HG02571 (cell line): ENCODE measurements at regions not wholly inside any gene's neighbourhood (a gene's known extent, or its start where the extent isn't known, plus 50 kb on each side); places are given as distances from the start of the nearest gene placed in this dataset.
"Not testable (repeated sequence)": the region's sequence is repeated elsewhere in the genome, so short reads cannot be mapped to it uniquely, and the experiment has no call there.

Source experiments
- ATAC-seq: cut with Tn5 transposase; IDR thresholded peaks from one replicate; pipeline ENCODE4 v1.9.1; 2021; ENCODE audit warnings: mild to moderate bottlenecking, moderate library complexity; ENCODE audit not compliant: unreplicated experiment

DNA sequence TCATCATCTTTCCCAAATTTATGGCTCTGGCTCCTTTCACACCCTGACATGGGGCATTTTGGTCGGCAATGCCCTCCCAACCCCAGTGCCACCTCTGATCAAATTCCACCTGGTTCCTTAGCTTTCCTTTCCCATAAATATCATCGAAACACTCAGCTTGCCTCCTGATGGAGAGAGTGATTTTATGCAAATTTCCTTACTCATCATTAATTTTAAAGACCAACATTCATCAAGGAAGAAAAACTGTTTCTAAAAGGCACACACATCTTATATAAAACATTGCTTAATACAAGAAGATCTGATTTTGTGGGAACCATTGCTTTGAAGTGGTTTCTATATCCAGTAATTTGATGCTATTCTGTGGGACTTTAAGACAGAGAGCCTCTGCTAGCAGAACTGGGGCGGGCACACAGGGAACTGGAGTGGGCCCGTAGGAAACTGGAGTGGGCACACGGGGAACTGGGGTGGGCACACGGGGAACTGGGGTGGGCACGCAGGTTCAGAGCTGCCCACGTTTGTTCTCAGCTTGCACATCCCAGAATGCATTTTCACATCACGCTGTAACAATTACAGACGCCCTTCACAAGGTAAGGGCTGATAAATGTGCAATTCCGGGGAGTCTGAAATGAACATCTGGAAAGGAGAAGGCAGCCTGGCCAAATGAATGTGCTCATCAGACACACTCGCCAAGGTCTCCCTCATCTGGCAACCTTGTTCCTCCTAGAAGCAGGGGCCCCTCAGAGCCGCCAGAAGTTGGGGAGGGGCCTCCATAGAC is 174.2 kb downstream of the RTP5 start:
- ATAC-seq: no peak

DNA sequence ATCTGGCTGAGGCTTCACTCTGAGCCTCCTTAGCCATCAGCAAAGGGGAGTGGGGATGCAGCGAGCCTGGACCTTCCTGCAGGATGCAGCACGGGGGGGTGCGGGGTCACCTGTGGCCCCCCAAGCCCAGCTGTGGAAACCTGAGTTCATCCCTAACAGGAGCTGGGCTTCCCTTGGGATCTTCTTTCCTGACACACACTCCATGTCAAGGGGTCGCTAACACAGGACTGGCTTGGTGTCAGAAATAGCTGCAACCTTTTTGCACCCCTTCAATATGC is 174.7 kb downstream of the RTP5 start:
- no peak for ATAC-seq

DNA sequence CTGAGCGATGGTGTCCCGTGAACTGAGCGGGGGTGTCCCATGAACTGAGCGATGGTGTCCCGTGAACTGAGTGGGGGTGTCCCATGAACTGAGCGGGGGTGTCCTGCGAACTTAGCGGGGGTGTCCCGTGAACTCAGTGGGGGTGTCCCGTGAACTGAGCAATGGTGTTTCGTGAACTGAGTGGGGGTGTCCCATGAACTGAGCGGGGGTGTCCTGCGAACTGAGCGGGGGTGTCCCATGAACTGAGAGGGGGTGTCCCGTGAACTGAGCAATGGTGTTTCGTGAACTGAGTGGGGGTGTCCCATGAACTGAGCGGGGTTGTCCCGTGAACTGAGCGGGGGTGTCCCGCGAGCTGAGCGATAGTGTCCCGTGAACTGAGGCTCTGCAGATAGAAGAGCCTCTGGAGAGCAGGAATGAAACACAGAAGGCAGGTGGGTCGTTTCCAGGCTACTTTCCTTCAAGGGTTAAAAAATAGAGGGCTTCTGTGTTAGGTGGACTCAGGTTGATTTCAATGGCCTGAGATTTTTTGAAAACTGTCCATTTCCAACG is 176.1 kb downstream of the RTP5 start:
- ATAC-seq: not testable (repeated sequence)

DNA sequence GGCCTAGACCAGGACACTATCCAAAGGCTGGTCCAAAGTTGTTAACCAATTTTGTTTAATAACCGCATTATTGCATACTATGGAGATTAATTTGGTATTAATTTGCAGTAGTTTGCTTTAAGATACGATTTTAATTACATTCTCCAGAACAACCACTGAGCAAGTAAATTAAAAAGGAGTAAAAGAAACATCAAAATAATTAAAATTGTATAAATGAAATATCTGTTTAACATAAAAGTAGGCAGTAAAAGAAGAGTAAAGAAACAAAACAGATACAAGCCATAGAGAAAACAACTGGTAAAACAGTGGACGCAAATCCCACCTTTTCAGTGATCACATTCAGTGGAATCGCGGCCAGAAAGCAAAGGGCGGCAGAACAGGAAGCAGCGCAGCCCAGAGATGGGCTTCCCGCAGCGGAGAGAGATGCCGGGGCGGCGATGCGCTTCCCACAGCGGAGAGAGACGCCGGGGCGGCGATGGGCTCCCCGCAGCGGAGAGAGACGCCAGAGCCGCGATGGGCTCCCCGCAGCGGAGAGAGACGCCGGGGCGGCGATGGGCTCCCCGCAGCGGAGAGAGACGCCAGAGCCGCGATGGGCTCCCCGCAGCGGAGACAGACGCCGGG is 176.8 kb downstream of the RTP5 start:
- no peak for ATAC-seq

DNA sequence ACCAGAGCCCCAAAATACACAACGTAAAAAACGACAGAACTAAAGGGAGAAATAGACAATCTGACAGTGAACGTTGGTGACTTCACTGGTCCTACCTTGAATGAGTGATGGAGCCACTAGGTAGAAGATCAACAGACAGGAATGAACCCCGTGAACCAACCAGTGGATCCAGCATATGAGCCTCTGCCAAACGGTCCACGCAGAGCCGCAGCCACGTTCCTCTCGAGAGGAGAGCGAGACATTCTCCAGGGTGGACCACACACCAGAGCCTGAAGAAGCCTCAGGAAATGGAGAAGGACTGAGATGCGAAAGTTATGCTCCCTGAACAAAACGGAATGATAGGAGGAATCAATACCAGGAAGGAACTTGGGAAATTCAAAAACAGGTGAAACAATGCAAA is 178.4 kb downstream of the RTP5 start:
- ATAC-seq: no peak

DNA sequence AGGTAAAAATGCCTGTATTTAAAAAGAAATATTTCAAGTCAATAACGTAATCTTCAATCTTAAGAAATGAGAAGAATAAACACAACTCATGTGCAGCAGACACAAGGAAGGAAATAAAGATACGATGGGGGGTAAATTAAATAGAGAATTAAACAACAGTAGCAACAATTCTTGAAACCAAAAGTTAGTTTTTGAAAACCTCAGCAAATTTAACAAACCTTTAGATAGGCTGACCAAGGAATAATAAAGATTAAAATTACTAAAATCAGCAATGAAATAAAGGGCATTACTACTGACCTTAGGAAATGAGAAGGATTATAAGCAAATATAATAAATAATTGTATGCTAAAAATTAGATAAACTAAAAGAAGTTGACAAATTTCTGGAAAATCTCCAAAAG is 178.9 kb downstream of the RTP5 start:
- no peak for ATAC-seq

DNA sequence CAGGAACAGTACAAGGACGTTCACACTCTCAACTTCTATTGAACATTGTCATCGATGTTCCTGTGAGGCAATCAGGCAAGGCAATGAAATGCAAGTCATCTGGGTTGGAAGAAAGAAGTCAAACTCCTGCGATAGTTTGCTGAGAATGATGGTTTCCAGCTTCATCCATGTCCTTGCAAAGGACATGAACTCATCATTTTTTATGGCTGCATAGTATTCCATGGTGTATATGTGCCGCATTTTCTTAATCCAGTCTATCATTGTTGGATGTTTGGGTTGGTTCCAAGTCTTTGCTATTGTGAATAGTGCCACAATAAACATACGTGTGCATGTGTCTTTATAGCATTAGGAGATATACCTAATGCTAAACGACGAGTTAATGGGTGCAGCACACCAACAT is 180.0 kb downstream of the RTP5 start:
- ATAC-seq: not testable (repeated sequence)

DNA sequence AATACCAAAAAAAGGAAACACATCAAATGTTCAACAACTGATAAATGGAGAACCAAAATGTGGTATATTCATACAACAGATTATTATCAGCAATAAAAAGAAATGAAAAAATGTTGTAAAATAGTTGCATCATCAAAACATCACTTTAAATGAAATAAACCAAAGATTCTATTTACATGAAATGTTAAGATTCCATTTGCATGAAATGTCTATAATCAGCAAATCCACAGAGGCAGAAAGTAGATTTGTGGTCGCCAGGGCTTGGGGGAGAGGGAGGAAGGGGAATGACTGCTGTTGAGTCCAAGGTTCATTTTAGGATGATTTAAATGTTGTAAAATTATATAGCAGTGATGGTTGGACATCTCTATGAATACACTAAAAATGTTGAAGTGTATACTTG is 181.9 kb downstream of the RTP5 start:
- no peak for ATAC-seq

DNA sequence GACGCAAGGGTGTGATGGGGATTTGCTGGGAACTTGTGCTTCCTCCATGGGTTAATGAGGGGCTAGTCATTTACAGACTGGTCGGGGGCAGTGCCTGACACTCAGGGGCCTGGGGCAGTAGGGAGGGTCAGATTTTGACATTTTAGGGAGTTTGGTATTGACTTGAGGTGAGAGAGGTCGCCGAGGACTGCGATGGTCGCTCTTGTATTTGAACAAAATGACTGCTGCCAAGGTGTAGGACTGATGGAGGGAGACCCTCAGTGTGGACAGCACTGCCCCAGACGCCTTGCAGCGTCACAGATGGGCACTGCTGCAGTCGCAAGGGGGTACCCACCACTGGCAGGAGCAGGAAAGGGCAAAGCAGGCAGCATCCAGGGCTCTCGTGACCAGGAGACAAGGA is 182.9 kb downstream of the RTP5 start:
- ATAC-seq: no peak

DNA sequence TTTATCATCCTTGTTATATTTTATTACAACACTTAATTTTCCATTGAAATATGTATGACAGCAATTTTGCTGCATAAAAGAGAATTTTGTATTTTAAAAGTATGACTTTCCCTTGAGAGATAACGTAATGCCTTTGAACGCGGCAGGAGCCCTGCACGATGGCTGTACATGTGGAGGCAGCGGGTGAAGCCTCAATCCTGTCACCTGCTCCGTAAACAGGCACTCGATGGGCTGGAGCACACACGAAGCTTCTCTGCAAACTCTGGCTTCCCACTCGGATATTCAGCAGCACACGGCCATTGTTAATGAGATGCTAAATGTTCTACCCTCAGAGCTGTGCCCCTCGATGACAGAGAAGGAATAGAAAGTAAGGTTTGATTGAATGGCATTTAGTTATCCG is 184.4 kb downstream of the RTP5 start:
- no peak for ATAC-seq

DNA sequence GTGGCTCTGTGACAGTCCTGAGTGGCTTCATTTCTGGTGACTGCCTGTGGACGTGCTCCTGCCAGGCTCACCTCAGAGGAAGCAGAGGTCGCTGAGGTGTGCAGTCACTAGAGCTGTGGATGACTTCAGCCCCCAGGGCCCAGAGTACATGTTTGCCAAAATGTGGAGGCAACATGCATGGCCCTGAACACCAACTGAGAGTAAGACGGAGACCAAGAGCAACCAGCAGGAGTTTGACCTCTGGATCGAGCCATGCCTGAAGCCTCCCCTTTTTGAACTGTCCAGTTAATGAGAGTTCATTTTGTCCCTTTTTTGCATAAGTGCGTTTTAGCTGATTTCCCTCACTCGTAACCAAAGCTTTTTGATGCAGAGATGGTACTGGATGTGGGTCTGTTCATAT is 184.9 kb downstream of the RTP5 start:
- ATAC-seq: no peak

DNA sequence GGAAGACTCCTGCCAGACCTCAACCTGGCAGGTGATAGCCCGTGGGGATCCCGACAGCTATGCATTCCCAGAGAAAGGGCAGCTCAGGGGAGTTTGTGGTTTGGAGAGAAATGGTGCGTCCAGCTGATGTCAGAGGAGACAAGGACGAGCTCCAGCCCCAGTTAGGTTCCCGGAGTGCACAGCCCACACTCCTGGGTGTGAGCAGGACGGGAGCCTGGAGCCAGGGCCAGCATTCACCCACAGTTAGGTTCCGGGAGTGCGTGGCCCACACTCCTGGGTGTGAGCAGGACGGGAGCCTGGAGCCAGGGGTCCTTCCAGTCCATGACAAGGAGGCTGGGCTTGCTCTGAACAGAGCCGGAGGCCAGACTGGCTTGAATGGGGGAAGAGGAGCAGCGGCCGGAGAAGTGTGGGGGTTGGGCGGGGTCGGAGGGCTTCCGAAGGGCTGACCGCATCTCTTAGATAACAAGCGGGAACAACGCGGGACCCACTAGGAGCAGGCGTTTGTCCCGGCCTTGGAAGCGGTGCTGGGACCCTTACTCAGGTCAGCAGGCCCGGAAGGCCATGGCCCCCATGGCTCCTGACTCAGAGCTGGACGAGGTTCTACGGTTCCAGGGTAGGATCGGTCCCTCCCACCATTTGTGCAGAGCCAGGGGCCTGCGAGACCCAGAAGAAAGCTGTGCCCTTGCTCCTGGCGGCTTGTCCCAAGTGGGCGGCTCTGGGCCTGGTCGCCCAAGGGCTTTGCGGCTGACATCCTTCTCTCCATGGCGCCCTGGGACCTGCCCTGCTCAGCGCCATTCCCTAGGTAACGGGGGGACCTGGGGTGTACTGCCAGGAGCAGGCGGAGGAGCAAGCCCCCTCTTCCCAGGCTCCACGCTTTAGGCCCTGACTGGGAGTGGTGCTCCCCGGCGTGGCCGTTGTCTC is 185.6 kb downstream of the RTP5 start:
- ATAC-seq: no peak

DNA sequence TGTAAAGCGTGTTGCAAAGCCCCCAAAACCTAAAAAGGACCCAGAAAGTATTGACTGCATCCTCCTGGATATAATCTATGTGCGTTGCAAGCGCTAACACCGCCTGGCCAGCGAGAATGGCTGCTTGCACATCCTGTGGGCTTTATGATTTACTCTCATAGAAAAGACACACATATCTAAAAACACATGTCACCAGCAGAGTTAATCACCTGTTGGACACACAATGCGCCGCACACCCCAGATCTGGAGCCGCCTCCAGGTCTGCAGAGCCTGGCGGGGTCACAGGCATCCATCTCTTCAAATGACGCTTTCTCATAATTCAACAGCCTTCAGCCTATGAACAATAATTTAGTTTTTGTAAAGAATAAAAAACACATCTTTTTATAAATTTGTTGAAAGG is 186.5 kb downstream of the RTP5 start:
- ATAC-seq: no peak

DNA sequence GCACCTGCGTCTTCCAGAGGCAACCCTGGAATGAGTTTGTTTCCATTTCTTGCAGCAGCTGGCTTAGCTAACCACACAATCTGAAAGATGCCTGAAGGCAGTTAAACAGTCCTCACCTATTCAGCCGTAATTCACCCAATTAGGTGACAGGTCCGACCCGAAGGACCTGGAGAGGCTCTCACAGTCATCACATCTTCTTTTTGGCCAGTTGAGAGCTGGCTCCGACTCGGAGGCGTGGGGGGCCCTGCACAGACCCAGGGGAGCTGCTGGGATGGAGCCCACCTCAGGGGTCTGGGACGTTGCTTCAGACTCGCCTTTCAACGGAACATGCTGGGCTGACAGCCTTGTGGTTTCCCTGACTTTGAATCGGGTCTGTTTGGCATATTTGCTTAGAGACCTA is 187.3 kb downstream of the RTP5 start:
- no peak for ATAC-seq

DNA sequence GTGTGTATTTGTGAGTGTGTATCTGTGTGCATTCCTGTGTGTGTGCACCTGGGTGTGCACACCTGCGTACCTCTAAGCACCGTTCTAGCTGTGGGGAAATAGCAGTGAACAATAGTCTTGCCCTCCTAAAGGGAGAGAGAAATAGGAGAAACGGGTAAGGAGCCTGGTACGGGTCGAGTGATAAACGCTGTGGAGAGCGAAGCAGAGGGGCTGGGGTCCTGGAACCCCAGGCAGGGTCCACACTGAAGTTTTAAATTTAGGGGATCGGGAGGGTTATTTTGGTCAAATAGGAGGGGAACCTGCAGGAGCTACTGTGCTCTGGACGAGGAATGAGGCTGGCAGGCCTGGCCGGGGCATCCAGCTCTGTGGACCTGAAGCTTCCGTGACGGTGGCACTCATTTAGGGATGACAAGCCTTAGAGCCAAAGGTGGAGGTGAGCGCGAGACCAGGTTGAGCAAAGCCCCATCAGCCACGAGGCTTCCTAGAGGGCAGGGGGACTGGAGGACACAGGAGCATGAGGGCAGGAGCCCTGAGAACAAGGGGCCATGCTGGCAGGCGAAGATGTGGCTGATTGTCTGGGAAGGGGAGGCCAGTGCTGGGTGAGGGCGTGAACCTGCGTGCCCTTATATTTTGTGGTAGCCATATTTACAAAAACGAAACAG is 188.0 kb downstream of the RTP5 start:
- ATAC-seq: no peak

DNA sequence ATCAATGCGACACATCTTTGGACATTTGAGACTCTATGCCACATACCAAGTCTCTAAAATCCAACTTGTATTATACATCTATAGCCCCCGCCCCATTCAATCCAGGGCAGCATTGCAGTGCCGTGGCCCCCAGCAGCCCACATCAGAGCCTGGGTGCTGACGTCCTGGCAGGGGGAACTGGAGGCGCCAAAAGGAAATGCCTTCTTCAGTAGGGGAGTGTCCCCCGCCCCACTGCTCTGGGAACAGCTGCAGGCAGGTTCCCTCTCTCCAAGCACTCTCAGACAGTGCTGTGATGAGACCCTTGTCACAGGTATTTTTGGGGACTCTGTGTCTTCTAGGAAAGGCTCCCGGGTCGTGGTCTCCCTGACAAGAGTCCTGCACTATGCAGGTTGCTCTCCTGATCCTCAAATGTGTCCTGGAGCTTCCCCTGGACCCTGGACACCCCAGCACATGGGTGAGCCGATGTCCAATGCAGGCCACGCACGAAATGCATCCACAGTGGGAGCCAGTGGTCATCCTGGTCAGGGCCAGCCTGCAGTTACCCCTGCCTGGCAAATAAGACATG is 188.7 kb downstream of the RTP5 start:
- no peak for ATAC-seq

DNA sequence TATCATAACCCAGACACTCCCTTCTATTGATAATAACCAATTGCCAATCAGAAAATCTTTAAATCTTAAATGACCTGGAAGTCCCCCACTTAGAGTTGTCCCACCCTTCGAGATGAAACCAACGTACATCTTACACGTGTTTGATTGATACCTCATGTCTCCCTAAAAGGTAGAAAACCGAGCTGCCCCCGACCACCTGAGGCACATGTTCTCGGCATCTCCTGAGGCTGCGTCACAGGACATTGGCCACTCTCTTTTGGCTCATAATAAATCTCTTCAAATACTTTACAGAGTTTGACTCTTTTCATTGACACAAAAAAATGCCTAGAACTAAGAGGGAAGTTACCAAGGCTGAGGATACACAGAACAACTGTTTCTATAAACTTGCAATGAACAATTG is 190.0 kb downstream of the RTP5 start:
- no peak for ATAC-seq

DNA sequence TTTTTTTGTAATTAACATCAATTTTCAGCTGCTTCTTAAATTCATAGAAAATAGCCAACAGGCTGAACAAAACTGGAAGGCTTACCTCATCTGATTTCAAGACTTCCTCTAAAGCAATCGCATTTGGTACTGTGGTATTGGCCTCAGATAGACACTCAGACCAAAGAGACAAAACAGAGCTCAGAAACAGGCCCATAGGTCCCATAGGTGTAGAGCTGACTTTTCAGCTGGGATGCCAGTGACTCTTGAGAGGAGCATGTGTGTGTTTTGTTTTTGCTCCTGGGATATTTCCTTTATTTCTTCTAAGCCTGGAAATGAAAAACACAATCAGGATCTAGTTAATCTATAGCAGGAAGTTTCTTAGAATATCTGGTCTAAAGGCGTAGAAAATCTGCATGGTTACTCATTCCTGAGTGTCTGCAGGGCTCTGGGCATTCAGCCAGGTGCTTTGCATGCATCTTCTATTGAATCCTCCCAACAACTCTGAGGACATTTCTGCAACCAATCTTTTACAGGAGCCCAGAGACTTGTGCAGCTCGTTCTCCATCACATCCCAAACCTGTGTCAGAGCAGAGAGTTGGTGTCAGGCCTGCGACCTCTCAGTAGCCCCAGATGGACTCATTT is 190.8 kb downstream of the RTP5 start:
- no peak for ATAC-seq

DNA sequence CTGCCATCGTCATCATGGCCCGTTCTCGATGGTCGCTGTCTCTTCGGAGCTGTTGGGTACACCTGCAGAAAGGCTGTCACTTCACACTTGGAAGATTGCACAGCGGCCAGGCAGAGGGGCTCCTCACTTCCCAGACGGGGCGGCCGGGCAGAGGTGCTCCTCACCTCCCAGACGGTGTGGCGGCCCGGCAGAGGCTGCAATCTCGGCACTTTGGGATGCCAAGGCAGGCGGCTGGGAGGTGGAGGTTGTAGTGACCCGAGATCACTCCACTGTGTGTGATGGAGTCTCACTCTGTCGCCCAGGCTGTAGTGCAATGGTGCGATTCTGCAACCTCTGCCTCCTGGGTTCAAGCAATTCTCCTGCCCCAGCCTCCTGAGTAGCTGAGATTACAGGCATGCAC is 192.4 kb downstream of the RTP5 start:
- not testable (repeated sequence) for ATAC-seq

DNA sequence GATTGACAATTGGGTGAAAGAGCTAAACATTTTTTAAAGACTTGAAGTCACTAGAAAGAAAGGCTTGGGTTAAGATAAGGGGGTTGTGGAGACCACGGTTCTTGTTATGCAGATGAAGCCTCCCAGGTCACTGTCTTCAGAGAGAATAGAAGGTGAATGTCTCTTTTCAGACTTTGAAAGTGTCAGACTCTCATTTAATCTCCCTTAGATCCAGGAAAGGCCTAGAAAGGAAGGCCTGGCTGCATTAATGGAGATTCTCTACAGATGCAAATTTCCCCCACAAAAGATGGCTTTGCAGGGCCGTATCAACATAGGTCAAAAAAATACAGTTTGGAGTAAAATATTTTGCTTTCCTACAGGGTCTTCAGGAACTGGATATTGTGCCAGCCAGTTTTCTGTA is 193.9 kb downstream of the RTP5 start:
- no peak for ATAC-seq
